Astrocyte of the spinal cord (primary cell): ENCODE measurements at regions not wholly inside any gene's neighbourhood (a gene's known extent, or its start where the extent isn't known, plus 50 kb on each side); places are given as distances from the start of the nearest gene placed in this dataset.

Experiments used
- DNase-seq: peaks from one replicate; pipeline ENCODE4 v3.0.0; 2011; ENCODE audit warnings: low read depth, low spot score
- H3K4me3 ChIP-seq: 2 replicates; pipeline ENCODE4 v1.5.1; 2011; ENCODE audit warnings: low read depth, mild to moderate bottlenecking, low read length, moderate library complexity
- in situ Hi-C: cut with HindIII; loops from 2 replicates; pipeline ENCODE4 v1.10.0; 2017; ENCODE audit warnings: low sequenced_read_pairs
- TF ChIP-seq, protein P1 (sequence below): IDR thresholded peaks from 2 replicates; pipeline ENCODE4 v1.5.1; 2012; ENCODE audit warnings: low read depth, mild to moderate bottlenecking, low read length, inconsistent platforms

GRCh38 chr11:127639916-127640315 is 639.3 kb upstream of the KIRREL3 start:
- no peak for DNase-seq
- H3K4me3 ChIP-seq = no peak overlapping the region
- TF ChIP-seq, protein P1, sequence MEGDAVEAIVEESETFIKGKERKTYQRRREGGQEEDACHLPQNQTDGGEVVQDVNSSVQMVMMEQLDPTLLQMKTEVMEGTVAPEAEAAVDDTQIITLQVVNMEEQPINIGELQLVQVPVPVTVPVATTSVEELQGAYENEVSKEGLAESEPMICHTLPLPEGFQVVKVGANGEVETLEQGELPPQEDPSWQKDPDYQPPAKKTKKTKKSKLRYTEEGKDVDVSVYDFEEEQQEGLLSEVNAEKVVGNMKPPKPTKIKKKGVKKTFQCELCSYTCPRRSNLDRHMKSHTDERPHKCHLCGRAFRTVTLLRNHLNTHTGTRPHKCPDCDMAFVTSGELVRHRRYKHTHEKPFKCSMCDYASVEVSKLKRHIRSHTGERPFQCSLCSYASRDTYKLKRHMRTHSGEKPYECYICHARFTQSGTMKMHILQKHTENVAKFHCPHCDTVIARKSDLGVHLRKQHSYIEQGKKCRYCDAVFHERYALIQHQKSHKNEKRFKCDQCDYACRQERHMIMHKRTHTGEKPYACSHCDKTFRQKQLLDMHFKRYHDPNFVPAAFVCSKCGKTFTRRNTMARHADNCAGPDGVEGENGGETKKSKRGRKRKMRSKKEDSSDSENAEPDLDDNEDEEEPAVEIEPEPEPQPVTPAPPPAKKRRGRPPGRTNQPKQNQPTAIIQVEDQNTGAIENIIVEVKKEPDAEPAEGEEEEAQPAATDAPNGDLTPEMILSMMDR = no peak
- in situ Hi-C loops = no loop called here

DNA sequence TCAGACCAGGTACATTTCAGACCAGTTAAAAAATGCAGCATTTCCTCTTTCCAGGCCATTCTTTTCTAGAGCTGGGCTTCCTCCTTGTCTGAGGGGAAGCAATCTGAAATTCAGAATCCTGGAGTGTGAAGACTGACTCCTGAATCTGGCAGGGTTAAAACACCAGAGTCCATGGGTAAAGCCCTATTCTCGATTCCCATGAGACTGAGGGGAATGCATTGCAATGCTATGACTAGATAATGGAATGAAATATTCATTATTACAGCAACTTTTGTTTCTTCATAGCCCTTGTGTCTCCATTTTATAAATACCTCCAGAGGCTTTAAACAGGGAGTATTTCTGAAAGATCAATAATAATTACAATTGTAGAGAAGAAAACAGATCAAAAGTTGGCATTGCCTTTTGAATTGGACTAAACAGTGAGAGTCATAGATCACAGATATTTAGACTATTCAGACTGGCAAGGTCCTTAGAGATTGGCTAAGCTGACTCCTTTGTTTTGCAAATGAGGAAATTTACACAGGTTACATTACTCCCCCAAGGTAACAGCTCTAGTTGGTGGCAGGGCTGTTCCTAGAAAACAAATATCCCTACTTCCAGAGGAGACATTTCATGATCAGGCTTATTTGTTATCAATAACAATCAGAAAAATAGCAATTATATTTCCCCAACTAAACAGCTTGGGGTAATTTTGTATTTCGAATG is 632.6 kb upstream of the KIRREL3 start:
- no peak overlapping the region for H3K4me3 ChIP-seq
- TF ChIP-seq, protein P1 = no peak
- DNase-seq = no peak
- in situ Hi-C loops = no loop called here

GRCh38 chr11:127632546-127632945 is 632.0 kb upstream of the KIRREL3 start:
- TF ChIP-seq, protein P1 = no peak
- DNase-seq = no peak
- no peak overlapping the region for H3K4me3 ChIP-seq
- in situ Hi-C loops = no loop called here

DNA sequence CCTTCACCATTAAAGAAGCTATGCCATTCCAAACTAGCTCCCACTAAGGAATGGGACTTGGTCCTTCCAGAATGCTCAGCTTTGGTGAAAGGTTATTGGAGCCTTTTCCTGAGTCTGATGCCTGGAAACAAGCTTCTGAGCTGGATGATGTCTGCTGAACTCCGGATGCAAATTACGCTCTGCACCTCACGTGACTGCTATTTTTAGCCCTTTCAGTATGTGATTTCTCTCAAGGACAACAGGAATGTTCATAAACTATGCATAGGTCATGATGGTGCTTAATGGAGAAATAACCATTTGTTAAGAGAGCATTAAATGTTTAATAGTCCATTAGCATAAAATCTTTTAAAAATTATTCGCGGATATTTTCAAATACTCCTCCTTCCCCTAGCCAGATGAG is 631.4 kb upstream of the KIRREL3 start:
- TF ChIP-seq, protein P1 = no peak
- no peak for DNase-seq
- no peak overlapping the region for H3K4me3 ChIP-seq
- in situ Hi-C loops = no loop called here

- no peak for DNase-seq
- in situ Hi-C loops = no loop called here
- TF ChIP-seq, protein P1 = no peak
- no peak overlapping the region for H3K4me3 ChIP-seq
These were observed 628.6 kb upstream of the KIRREL3 start for GRCh38 chr11:127629200-127629599.

DNA sequence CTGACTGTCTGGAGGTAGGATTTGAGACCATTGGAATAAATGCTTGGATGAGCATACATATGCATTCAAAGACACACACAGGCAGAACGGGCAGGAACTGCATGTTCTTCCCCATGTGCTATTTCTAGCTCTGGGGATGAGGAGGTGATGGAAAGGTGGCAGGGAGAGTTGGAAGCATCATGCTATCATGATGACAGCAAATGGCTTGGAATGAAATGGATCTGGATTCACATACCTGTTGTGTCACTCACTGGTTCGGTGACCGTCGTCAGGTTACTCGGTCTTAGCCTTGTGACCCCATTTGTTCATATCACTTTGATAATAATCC is 627.9 kb upstream of the KIRREL3 start:
- TF ChIP-seq, protein P1 = no peak
- in situ Hi-C loops = no loop called here
- H3K4me3 ChIP-seq = no peak overlapping the region
- no peak for DNase-seq
